ENCODE measurements at regions not wholly inside any gene's neighbourhood (a gene's known extent, or its start where the extent isn't known, plus 50 kb on each side); places are given as distances from the start of the nearest gene placed in this dataset.

- no peak for TF ChIP-seq CTCF (conservative IDR thresholded peaks at IDR 0.05; ENCODE audit: low read depth, low read length)
- no peak for TF ChIP-seq EZH2 (IDR thresholded peaks at IDR 0.05; ENCODE audit: borderline replicate concordance, low read depth, low read length, poor library complexity, severe bottlenecking)
Observed at GRCh38 chr10:3639546-3639945, 145.5 kb downstream of the KLF6 start.

Data from A673 (cell line).